Loucy (cell line): ENCODE measurements at regions not wholly inside any gene's neighbourhood (a gene's known extent, or its start where the extent isn't known, plus 50 kb on each side); places are given as distances from the start of the nearest gene placed in this dataset.

ENCODE experiments used
- CTCF ChIP-seq: fragments of 200-600 bp; sonication (generic); conservative IDR thresholded peaks from 2 replicates; pipeline ENCODE4 v1.5.1; 2014; ENCODE audit warnings: mild to moderate bottlenecking, antibody characterized with exemption, low read length
- EZH2phosphoT487 ChIP-seq: fragments of 200-600 bp; IDR thresholded peaks from 2 replicates; pipeline ENCODE4 v1.6.1; 2018; ENCODE audit warnings: antibody characterized with exemption, mild to moderate bottlenecking, moderate library complexity, borderline replicate concordance

- TF ChIP-seq CTCF: no peak
- TF ChIP-seq EZH2phosphoT487: no peak
These were observed 56.1 kb upstream of the DMRTB1 start for GRCh38 chr1:53402891-53403655.
